Activated naive CD4-positive, alpha-beta T cell treated with anti-CD3 and anti-CD28 coated beads for 36 hours (primary cell): ENCODE measurements at regions not wholly inside any gene's neighbourhood (a gene's known extent, or its start where the extent isn't known, plus 50 kb on each side); places are given as distances from the start of the nearest gene placed in this dataset.

Experiments used
- CTCF ChIA-PET: fragments of 350-600 bp; sonication (Branson Sonifier 250); formaldehyde crosslinking; loops from one replicate; lab custom pipeline; 2021; ENCODE audit warnings: antibody characterized with exemption; lab: Charles Lee
- DNase-seq: peaks from one replicate; pipeline ENCODE4 v3.0.0-alpha.2; 2020
- H3K27ac Mint-ChIP-seq: one replicate; pipeline ENCODE4 v1.8.0; 2021; ENCODE audit warnings: mild to moderate bottlenecking, mixed read lengths
- H3K27me3 Mint-ChIP-seq: one replicate; pipeline ENCODE4 v1.8.0; 2021; ENCODE audit warnings: low read depth, mixed read lengths
- H3K36me3 Mint-ChIP-seq: one replicate; pipeline ENCODE4 v1.8.0; 2021; ENCODE audit warnings: low read depth, mixed read lengths
- H3K4me1 Mint-ChIP-seq: one replicate; pipeline ENCODE4 v1.8.0; 2021; ENCODE audit warnings: low read depth, mixed read lengths
- H3K4me3 Mint-ChIP-seq: one replicate; pipeline ENCODE4 v1.8.0; 2021; ENCODE audit warnings: mild to moderate bottlenecking, moderate library complexity, mixed read lengths
- H3K9me3 Mint-ChIP-seq: one replicate; pipeline ENCODE4 v1.8.0; 2021; ENCODE audit warnings: mixed read lengths
- intact Hi-C: fragments of 100-400 bp; cut with micrococcal nuclease; formaldehyde crosslinking; loops from one replicate; pipeline ENCODE4 v1.15.1; 2023

- H3K4me1 Mint-ChIP-seq = peaks cover 7% of the 10 kb centered on the region
- H3K27me3 Mint-ChIP-seq = peaks cover 12% of the 10 kb centered on the region
- no peaks in the 10 kb centered on the region for H3K9me3 Mint-ChIP-seq
- no peak overlapping the region for H3K4me3 Mint-ChIP-seq
- CTCF ChIA-PET = interaction anchor here (1.9 kb wide), 1 partner anchor 17 kb away, joined by 4 read pairs; no protein-coding TSS in a partner anchor
- no peaks in the 10 kb centered on the region for H3K36me3 Mint-ChIP-seq
- H3K27ac Mint-ChIP-seq = no peak overlapping the region
- no peak for DNase-seq
- intact Hi-C loops = no loop called here
Observed at GRCh38 chr17:68792042-68792685, 163.0 kb downstream of the ABCA8 start.

GRCh38 chr17:68790931-68791330, 164.3 kb downstream of the ABCA8 start:
- Mint-ChIP-seq H3K4me3 (no peak overlapping the region), H3K9me3 (no peaks in the 10 kb centered on the region), H3K27ac (no peak overlapping the region), H3K36me3 (no peaks in the 10 kb centered on the region), H3K4me1 (peaks cover 7% of the 10 kb centered on the region), H3K27me3 (peaks cover 15% of the 10 kb centered on the region)
- DNase-seq = no peak
- intact Hi-C loops = no loop called here
- CTCF ChIA-PET = interaction anchor here (0.6 to 1.9 kb wide), 4 partner anchors 13 to 268 kb away, joined by 3 to 4 read pairs (median 4); no protein-coding TSS in a partner anchor

GRCh38 chr17:68790492-68790891, 164.7 kb downstream of the ABCA8 start:
- DNase-seq = no peak
- intact Hi-C loops = no loop called here
- no peak overlapping the region for H3K27ac Mint-ChIP-seq
- peaks cover 15% of the 10 kb centered on the region for H3K27me3 Mint-ChIP-seq
- no peaks in the 10 kb centered on the region for H3K36me3 Mint-ChIP-seq
- peaks cover 7% of the 10 kb centered on the region for H3K4me1 Mint-ChIP-seq
- no peaks in the 10 kb centered on the region for H3K9me3 Mint-ChIP-seq
- no peak overlapping the region for H3K4me3 Mint-ChIP-seq
- CTCF ChIA-PET = interaction anchor here (1.1 to 1.4 kb wide), 2 partner anchors 13 to 18 kb away, joined by 3 read pairs; no protein-coding TSS in a partner anchor

GRCh38 chr17:68789203-68789962, 165.8 kb downstream of the ABCA8 start:
- Mint-ChIP-seq H3K27me3 (peaks cover 14% of the 10 kb centered on the region), H3K9me3 (no peaks in the 10 kb centered on the region), H3K27ac (no peak overlapping the region), H3K4me1 (no peaks in the 10 kb centered on the region), H3K36me3 (no peaks in the 10 kb centered on the region), H3K4me3 (no peak overlapping the region)
- DNase-seq = no peak
- intact Hi-C loops = no loop called here
- CTCF ChIA-PET = interaction anchor here (1.1 kb wide), 1 partner anchor 25 kb away, joined by 3 read pairs; no protein-coding TSS in a partner anchor

- Mint-ChIP-seq H3K4me3 (no peak overlapping the region), H3K4me1 (no peaks in the 10 kb centered on the region), H3K9me3 (no peaks in the 10 kb centered on the region), H3K36me3 (no peaks in the 10 kb centered on the region), H3K27me3 (peaks cover 26% of the 10 kb centered on the region), H3K27ac (no peak overlapping the region)
- no peak for DNase-seq
- intact Hi-C loops = no loop called here
- CTCF ChIA-PET = interaction anchor here (0.6 to 1.3 kb wide), 3 partner anchors 8 to 185 kb away, joined by 3 to 7 read pairs (median 4); no protein-coding TSS in a partner anchor
Observed at GRCh38 chr17:68785565-68786486, 169.4 kb downstream of the ABCA8 start.

- CTCF ChIA-PET = no interaction called here
- H3K36me3 Mint-ChIP-seq = no peaks in the 10 kb centered on the region
- no peaks in the 10 kb centered on the region for H3K4me1 Mint-ChIP-seq
- H3K27ac Mint-ChIP-seq = no peak overlapping the region
- peaks cover 22% of the 10 kb centered on the region for H3K27me3 Mint-ChIP-seq
- intact Hi-C loops = no loop called here
- no peak overlapping the region for H3K4me3 Mint-ChIP-seq
- DNase-seq = no peak
- H3K9me3 Mint-ChIP-seq = no peaks in the 10 kb centered on the region
Observed at GRCh38 chr17:68784431-68784830, 170.8 kb downstream of the ABCA8 start.

- Mint-ChIP-seq H3K4me3 (no peak overlapping the region), H3K27me3 (peaks cover 22% of the 10 kb centered on the region), H3K9me3 (no peaks in the 10 kb centered on the region), H3K27ac (no peak overlapping the region), H3K4me1 (no peaks in the 10 kb centered on the region), H3K36me3 (no peaks in the 10 kb centered on the region)
- intact Hi-C loops = no loop called here
- CTCF ChIA-PET = no interaction called here
- DNase-seq = no peak
Observed at GRCh38 chr17:68783861-68784260, 171.3 kb downstream of the ABCA8 start.

- Mint-ChIP-seq H3K27me3 (peaks cover 17% of the 10 kb centered on the region), H3K9me3 (no peaks in the 10 kb centered on the region), H3K36me3 (no peaks in the 10 kb centered on the region), H3K27ac (no peak overlapping the region), H3K4me3 (no peak overlapping the region), H3K4me1 (no peaks in the 10 kb centered on the region)
- CTCF ChIA-PET = interaction anchor here (1.0 kb wide), 1 partner anchor 11 kb away, joined by 3 read pairs; no protein-coding TSS in a partner anchor
- no peak for DNase-seq
- intact Hi-C loops = no loop called here
Observed at GRCh38 chr17:68782789-68783188, 172.4 kb downstream of the ABCA8 start.

GRCh38 chr17:68780596-68780995, 174.6 kb downstream of the ABCA8 start:
- Mint-ChIP-seq H3K4me3 (no peak overlapping the region), H3K27me3 (peaks cover 14% of the 10 kb centered on the region), H3K27ac (no peak overlapping the region), H3K4me1 (no peaks in the 10 kb centered on the region), H3K9me3 (no peaks in the 10 kb centered on the region), H3K36me3 (no peaks in the 10 kb centered on the region)
- intact Hi-C loops = no loop called here
- CTCF ChIA-PET = no interaction called here
- DNase-seq = no peak

GRCh38 chr17:68778726-68779125, 176.5 kb downstream of the ABCA8 start:
- H3K4me3 Mint-ChIP-seq = no peak overlapping the region
- DNase-seq = no peak
- H3K9me3 Mint-ChIP-seq = no peaks in the 10 kb centered on the region
- H3K4me1 Mint-ChIP-seq = no peaks in the 10 kb centered on the region
- no peak overlapping the region for H3K27ac Mint-ChIP-seq
- H3K36me3 Mint-ChIP-seq = no peaks in the 10 kb centered on the region
- CTCF ChIA-PET = interaction anchor here (0.7 to 1.0 kb wide), 2 partner anchors 95 to 466 kb away, joined by 3 read pairs; no protein-coding TSS in a partner anchor
- intact Hi-C loops = loop anchor here (5.0 to 10.0 kb wide), 3 partner anchors 134 to 616 kb away; no protein-coding TSS in a partner anchor
- H3K27me3 Mint-ChIP-seq = peaks cover 12% of the 10 kb centered on the region

- no peak overlapping the region for H3K27ac Mint-ChIP-seq
- peaks cover 12% of the 10 kb centered on the region for H3K27me3 Mint-ChIP-seq
- no peaks in the 10 kb centered on the region for H3K9me3 Mint-ChIP-seq
- H3K4me1 Mint-ChIP-seq = no peaks in the 10 kb centered on the region
- no peak for DNase-seq
- intact Hi-C loops = loop anchor here (1.0 to 10.0 kb wide), 4 partner anchors 134 to 617 kb away; no protein-coding TSS in a partner anchor
- CTCF ChIA-PET = interaction anchor here (0.7 to 3.1 kb wide), 3 partner anchors 8 to 466 kb away, joined by 3 to 8 read pairs (median 3); no protein-coding TSS in a partner anchor
- H3K4me3 Mint-ChIP-seq = no peak overlapping the region
- no peaks in the 10 kb centered on the region for H3K36me3 Mint-ChIP-seq
Observed at GRCh38 chr17:68777856-68778694, 176.9 kb upstream of the FAM20A start.
